ENCODE measurements at regions not wholly inside any gene's neighbourhood (a gene's known extent, or its start where the extent isn't known, plus 50 kb on each side); places are given as distances from the start of the nearest gene placed in this dataset.
"Not testable (repeated sequence)": the region's sequence is repeated elsewhere in the genome, so short reads cannot be mapped to it uniquely, and the experiment has no call there.

DNA sequence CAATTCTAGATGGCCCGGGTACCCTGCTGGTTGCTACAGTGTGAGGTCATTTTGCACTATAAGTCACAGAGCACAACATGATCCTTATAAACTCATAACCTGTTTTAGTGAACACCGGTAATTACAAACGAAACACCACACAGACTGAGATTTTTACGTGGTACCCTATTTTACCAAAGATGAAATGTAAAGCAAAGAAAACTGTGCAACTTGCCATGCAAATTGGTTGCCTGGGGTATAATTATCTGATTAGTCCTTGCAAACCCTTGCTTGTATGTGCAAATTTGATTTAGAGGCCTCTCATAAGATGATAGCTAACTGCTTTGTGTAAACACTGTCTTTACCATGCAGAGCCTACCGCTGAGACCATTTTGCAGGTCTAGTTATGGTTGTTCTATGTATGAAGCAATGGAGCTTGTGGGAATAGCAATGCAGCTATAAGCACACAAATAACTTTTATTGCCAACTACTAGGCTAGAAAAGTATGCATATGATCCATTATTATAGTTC is 372.1 kb upstream of the FAR2 start:
- no peak for DNase-seq

DNA sequence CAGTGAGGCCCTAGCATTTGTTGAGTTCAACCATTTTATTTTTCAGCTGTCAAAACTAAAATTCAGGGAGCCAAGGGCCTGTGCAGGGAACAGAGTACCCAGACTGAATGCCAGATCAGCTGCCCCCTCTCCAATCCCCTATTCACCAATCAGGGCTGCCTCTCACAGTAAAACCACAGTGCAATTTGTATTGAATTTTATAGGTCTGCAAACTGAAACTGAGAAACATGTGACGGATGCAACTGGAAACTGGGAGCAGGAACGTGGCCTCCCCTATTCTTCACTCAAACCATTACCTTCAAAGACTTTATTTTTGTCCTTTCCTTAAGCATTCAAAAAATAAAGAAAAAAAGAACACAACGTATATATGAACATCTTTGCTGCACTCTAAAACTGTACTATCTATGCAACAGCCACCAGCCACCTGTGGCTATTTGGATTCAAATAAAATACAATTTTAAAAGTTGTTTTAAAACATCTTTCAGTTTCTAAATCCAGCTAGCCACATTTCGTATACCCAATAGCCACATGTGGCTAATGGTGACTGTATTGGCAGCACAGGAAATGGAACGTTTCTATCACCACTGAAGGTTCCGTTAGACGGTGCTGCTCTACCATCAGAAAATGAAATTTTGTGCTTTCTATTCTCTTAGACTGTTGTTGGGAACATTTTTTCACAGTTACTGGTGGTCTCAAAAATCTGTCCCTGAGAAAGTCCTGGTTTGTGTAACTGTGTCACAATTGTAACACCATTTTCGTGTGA is 371.3 kb upstream of the FAR2 start:
- no peak for DNase-seq

- no peak for DNase-seq
Observed at GRCh38 chr12:28780096-28780495, 369.0 kb upstream of the FAR2 start.

GRCh38 chr12:28780960-28781359 is 368.1 kb upstream of the FAR2 start:
- DNase-seq = no peak

- no peak for DNase-seq
Observed at GRCh38 chr12:28781671-28782652, 367.1 kb upstream of the FAR2 start.

DNA sequence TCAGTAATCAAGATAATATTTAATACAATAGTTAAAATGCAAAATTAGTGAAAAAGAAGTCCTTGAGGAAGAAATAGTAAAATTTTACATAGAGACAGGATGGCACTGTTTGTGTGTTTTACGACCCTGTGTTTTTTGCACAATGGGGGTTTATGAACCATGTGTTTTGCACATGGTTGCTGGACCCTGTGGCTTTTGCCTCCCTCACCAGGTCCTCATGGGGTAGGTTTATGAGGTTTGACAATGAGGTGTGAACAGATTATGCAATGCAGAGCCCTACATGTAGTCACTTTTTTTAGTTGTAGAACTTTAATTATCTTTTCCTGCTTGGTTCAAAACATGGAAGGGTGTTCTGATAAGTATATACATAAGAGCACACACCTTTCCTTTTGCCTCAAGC is 366.3 kb upstream of the FAR2 start:
- no peak for DNase-seq

- no peak for DNase-seq
Observed at GRCh38 chr12:28787151-28787550, 361.9 kb upstream of the FAR2 start.

DNA sequence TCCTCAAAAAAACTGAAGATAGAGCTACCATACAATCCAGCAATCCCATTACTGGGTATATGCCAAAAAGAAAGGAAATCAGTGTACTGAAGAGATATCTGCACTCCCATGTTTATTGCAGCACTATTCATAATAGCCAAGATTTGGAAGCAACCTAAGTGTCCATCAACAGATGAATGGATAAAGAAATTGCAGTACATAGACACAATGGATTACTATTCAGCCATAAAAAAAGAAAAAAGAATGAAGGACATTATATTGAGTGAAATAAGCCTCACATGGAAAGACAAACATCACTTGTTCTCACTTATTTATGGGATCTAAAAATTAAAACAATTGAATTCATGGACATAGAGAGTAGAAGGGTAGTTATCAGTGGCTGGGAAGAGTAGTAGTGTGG is 360.8 kb upstream of the FAR2 start:
- DNase-seq = not testable (repeated sequence)

GRCh38 chr12:28793581-28794151 is 355.4 kb upstream of the FAR2 start:
- no peak for DNase-seq

DNA sequence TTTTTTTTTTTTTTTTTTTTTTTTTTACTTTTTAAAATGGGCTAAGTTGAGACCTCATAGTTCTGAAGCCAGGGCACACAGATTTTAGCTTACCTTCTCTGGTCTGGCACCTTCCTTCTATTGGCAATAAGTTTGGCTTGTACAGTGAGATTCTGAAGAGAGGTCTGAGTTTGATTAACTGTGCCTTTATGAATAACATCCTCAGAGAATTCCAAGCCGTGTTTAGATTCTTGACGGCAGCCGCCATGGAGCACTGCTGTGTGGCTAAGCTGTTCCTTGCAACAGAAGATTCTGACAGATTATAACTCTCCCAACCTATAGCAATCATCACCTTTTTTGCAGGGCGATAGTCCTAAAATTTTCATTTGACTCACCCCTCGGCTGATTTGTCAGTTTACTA is 354.9 kb upstream of the FAR2 start:
- no peak for DNase-seq

GRCh38 chr12:28794786-28795185 is 354.3 kb upstream of the FAR2 start:
- no peak for DNase-seq

DNA sequence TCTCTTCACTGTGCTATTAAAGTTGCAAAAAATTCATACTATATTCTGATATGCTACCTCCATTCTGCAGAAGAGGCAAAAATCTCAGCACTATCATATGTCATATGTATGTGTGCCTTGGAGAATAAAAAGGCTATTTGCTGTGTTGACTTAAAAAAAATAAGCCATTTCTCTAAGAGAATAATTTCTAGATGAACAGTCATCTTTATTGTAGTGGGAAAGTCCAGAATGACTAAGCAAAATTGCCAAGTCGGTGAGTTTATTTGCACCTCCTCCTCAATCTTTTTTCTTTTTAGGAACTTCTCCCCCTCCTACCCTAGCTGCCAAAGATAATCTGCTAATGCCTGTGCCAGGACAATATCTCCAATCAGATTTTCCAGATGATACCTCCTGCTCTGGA is 353.8 kb upstream of the FAR2 start:
- DNase-seq = no peak

DNA sequence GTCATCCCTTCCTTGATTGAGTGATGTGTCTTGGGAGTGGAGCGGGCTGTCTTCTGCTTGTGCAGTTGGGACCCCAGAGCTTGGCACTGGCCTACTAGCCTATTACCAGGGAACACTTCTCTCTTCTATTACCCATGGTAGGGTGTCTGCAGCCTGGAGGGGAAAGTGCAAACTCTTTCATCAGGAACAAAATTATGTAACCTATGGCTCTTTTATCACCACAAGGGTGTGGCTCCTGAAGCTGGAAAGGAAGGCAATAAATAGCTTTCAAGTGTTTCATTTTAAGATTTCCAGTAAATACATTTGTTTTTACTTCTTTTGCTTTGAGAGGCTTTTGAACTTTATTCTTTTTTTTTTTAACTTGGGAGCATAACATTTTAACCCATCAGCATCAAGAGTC is 349.7 kb upstream of the FAR2 start:
- DNase-seq = no peak

- DNase-seq = no peak
Observed at GRCh38 chr12:28800129-28800528, 348.9 kb upstream of the FAR2 start.

DNA sequence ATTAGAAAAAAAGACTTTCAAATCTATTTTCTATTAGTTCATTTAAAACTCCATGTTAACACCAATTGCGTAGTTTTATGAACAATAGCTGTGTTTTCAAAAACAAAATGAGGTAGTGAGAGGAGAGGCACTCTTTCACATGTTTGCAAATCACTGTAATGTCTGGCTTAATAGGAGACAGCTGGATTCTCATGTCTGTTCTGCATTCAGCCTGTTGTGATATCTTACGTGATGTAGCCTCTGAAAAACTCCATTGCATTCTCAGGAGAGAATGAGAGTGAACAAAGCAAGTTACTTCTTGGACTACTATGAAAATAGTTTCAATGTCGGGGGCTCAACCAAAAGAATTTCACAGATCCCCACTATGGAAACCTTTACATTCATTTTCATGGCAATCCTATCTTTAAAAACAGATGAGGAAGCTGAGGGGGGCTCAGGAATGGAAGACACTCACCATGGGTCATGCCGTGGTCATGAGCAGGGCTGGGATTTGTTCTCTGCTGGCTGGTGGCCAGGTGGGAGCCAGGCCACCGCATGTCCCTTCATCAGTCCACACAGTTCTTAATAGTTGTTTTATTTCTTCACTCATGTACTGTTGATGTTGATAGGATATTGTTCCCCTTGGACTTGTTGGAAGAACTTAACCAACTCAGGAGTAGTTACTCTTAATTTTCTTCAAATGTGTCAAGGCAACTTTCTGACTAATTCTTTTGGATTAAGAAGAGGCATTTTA is 346.2 kb upstream of the FAR2 start:
- no peak for DNase-seq

DNA sequence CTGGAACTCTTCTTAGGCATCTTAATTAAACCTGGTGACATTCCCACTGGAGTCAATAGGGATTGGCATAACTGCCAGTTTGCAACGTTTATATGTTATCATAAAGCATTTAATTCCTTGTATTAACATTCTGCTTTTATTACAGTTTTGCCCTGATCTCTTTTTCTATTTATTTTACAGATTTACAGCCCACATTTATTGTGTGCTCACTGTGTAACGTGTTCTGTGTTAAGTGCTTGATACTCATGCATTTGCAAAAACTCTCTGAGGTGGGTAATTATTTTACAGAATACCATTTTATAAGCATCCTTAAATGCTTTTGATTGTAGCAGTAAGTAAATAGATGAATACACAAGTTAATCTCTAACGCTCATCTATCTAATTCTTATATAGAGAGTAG is 341.5 kb upstream of the FAR2 start:
- DNase-seq = no peak

GRCh38 chr12:28811457-28811856 is 337.6 kb upstream of the FAR2 start:
- DNase-seq = no peak

DNA sequence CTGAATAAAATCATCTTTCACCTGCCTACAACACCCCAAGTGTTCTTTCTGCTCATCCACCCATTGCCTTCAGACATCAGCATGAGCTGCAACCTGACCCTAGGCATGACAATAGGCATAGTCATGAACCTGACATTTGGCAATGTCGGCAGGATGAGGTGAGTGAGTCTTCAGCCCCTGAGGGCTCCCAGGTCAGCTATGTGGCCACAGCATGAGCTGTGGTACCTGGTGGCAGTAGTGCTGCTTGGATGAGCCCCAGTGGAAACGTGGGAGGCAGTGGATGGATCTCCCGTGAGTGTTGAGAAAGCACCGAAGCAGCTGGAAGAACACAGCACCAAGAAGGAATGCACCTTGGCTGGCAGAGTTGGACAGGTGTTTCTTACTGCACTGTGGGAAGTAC is 334.8 kb upstream of the FAR2 start:
- DNase-seq = no peak

GRCh38 chr12:28817524-28817923 is 331.6 kb upstream of the FAR2 start:
- DNase-seq = no peak

GRCh38 chr12:28824193-28824846 is 324.8 kb upstream of the FAR2 start:
- DNase-seq = no peak

DNA sequence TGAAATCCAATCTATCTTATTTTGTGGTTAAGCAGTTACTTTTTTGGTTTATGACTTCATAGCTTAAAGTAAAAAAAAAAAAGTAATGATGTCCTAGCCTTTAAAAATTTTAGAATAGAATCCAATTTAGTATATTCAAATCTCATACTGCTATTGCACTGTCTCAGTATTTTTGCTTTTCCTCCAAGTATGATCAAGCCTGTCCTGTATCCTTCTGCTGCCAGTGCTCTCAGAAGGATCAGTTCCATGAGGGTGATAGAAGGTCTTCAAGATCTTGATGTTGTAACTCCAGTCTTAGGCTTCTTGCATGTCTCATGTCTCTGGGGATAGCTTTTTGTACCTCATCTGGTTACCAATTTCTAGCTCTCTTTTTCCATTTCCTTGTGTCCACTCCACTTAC is 324.2 kb upstream of the FAR2 start:
- DNase-seq = no peak

DNA sequence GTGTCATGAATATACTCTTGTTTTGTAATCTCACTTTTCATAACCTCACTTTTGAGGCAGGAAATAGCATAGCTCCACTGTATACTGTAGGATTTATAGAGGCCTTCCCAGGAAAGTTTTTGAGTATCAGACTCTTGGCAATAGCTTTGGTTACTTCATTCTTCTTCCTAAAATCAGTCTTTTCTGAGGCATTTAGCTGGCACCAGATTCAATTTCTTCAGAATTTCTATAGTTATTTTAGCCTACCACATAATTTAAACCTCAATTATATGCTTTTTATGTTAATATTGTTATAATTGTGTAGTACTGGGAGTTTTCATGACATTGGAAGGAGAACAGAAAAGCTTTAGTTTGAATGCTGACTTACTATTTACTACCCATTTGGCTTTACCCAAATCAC is 322.3 kb upstream of the FAR2 start:
- no peak for DNase-seq
